ENCODE measurements at regions not wholly inside any gene's neighbourhood (a gene's known extent, or its start where the extent isn't known, plus 50 kb on each side); places are given as distances from the start of the nearest gene placed in this dataset.
"Not testable (repeated sequence)": the region's sequence is repeated elsewhere in the genome, so short reads cannot be mapped to it uniquely, and the experiment has no call there.

DNA sequence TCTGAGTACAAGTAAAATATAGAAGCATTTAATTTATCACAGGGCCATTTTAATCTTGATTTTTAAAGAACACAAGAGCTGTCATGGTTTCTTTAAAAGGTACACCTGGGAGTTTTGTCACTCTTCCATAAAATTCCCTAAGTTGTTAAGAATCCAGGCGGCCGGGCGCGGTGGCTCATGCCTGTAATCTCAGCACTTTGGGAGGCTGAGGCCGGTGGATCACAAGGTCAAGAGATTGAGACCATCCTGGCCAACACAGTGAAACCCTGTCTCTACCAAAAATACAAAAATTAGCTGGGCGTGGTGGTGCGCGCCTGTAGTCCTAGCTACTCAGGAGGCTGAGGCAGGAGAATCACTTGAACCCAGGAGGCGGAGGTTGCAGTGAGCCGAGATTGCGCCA is 278.3 kb downstream of the PCDH17 start:
- TF ChIP-seq EZH2 (IDR thresholded peaks at IDR 0.05; ENCODE audit: borderline replicate concordance, insufficient read depth, low read depth, low read length, poor library complexity, severe bottlenecking), result not testable (repeated sequence)
- TF ChIP-seq, protein P1, sequence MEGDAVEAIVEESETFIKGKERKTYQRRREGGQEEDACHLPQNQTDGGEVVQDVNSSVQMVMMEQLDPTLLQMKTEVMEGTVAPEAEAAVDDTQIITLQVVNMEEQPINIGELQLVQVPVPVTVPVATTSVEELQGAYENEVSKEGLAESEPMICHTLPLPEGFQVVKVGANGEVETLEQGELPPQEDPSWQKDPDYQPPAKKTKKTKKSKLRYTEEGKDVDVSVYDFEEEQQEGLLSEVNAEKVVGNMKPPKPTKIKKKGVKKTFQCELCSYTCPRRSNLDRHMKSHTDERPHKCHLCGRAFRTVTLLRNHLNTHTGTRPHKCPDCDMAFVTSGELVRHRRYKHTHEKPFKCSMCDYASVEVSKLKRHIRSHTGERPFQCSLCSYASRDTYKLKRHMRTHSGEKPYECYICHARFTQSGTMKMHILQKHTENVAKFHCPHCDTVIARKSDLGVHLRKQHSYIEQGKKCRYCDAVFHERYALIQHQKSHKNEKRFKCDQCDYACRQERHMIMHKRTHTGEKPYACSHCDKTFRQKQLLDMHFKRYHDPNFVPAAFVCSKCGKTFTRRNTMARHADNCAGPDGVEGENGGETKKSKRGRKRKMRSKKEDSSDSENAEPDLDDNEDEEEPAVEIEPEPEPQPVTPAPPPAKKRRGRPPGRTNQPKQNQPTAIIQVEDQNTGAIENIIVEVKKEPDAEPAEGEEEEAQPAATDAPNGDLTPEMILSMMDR (IDR thresholded peaks at IDR 0.05), result not testable (repeated sequence)
